Neural progenitor cell (in vitro differentiated cells): ENCODE measurements at regions not wholly inside any gene's neighbourhood (a gene's known extent, or its start where the extent isn't known, plus 50 kb on each side); places are given as distances from the start of the nearest gene placed in this dataset.

Experiments
- DNase-seq: peaks from one replicate; pipeline ENCODE4 v3.0.0-alpha.2; 2016; ENCODE audit warnings: low spot score
- H2AFZ ChIP-seq: fragments of 200-600 bp; sonication (generic); replicated peaks from 2 replicates; pipeline ENCODE4 v1.6.1; 2016; ENCODE audit warnings: antibody characterized with exemption
- H3F3A ChIP-seq: fragments of 200-600 bp; sonication (generic); 2 replicates; pipeline ENCODE4 v1.6.1; 2016; ENCODE audit warnings: antibody characterized with exemption, low read depth
- H3K27ac ChIP-seq: fragments of 200-600 bp; sonication (generic); 2 replicates; pipeline ENCODE4 v1.5.1; 2016; ENCODE audit warnings: mild to moderate bottlenecking
- H3K27me3 ChIP-seq: fragments of 200-600 bp; sonication (generic); 2 replicates; pipeline ENCODE4 v1.6.1; 2016; ENCODE audit warnings: mild to moderate bottlenecking, moderate library complexity
- H3K36me3 ChIP-seq: fragments of 200-600 bp; sonication (generic); 2 replicates; pipeline ENCODE4 v1.5.1; 2016
- H3K4me1 ChIP-seq: fragments of 200-600 bp; sonication (generic); 2 replicates; pipeline ENCODE4 v1.6.1; 2016; ENCODE audit warnings: mixed run types
- H3K4me2 ChIP-seq: fragments of 200-600 bp; sonication (generic); 2 replicates; pipeline ENCODE4 v1.6.1; 2016
- H3K4me3 ChIP-seq: fragments of 200-600 bp; sonication (generic); 2 replicates; pipeline ENCODE4 v1.5.1; 2016
- H3K79me2 ChIP-seq: fragments of 200-600 bp; sonication (generic); 2 replicates; pipeline ENCODE4 v1.6.1; 2016; ENCODE audit warnings: low read depth
- H3K9ac ChIP-seq: fragments of 200-600 bp; sonication (generic); 2 replicates; pipeline ENCODE4 v1.6.1; 2016
- H3K9me3 ChIP-seq: fragments of 200-600 bp; sonication (generic); 2 replicates; pipeline ENCODE4 v1.5.1; 2016; ENCODE audit warnings: low read depth
- H4K20me1 ChIP-seq: fragments of 200-600 bp; sonication (generic); 2 replicates; pipeline ENCODE4 v1.6.1; 2016; ENCODE audit warnings: low read depth
- H3K27ac Mint-ChIP-seq: 3 replicates; pipeline ENCODE4 v1.8.0; 2021; ENCODE audit warnings: mixed read lengths
- H3K27me3 Mint-ChIP-seq: 2 replicates; pipeline ENCODE4 v1.8.0; 2022; ENCODE audit warnings: low read depth, mild to moderate bottlenecking, inconsistent platforms, moderate library complexity, mixed read lengths; ENCODE audit not compliant: insufficient read depth
- H3K36me3 Mint-ChIP-seq: 3 replicates; pipeline ENCODE4 v1.8.0; 2021; ENCODE audit warnings: mixed read lengths
- H3K4me1 Mint-ChIP-seq: 3 replicates; pipeline ENCODE4 v1.8.0; 2021; ENCODE audit warnings: mixed read lengths
- H3K4me3 Mint-ChIP-seq: 3 replicates; pipeline ENCODE4 v1.8.0; 2021; ENCODE audit warnings: mild to moderate bottlenecking, moderate library complexity, mixed read lengths
- H3K9me3 Mint-ChIP-seq: 3 replicates; pipeline ENCODE4 v1.8.0; 2020; ENCODE audit warnings: mixed read lengths
- EZH2 ChIP-seq: fragments of 200-600 bp; sonication (generic); IDR thresholded peaks from 2 replicates; pipeline ENCODE4 v1.6.1; 2017; ENCODE audit warnings: antibody characterized with exemption, mild to moderate bottlenecking, moderate library complexity
- EZH2phosphoT487 ChIP-seq: fragments of 200-600 bp; sonication (generic); IDR thresholded peaks from 2 replicates; pipeline ENCODE4 v1.6.1; 2017; ENCODE audit warnings: antibody characterized with exemption
- TF ChIP-seq, protein P1 (sequence below): fragments of 200-600 bp; sonication (generic); IDR thresholded peaks from 2 replicates; pipeline ENCODE4 v1.5.1; 2017; ENCODE audit warnings: antibody characterized with exemption, mild to moderate bottlenecking

DNA sequence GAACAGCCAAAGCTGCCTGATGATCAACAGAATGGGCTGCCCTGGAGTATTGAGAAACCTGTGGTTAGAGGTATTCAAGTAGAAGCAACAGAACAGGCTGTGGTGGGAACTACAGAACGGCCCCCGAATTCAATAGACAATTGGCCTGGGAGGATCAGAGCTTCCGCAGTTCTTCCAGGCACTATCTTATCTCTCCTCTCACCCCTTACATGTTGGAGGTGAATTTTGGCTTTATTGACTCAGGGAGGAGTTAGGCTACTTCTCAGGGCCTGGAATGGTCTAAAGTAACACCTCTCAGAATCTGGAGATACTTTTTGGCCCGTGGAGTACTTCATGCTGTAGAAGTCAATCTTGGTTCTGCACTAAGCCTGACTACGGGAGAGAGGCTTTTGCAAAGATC is 253.0 kb downstream of the PRDM2 start:
- no peak overlapping the region for H3K27ac ChIP-seq
- H4K20me1 ChIP-seq: no peaks in the 10 kb centered on the region
- H3K9ac ChIP-seq: no peak overlapping the region
- H3K36me3 ChIP-seq: no peaks in the 10 kb centered on the region
- DNase-seq: no peak
- no peak overlapping the region for H3K4me2 ChIP-seq
- Mint-ChIP-seq H3K4me3 (no peak overlapping the region), H3K4me1 (peaks cover 14% of the 10 kb centered on the region), H3K9me3 (no peaks in the 10 kb centered on the region), H3K27ac (no peak overlapping the region), H3K36me3 (no peaks in the 10 kb centered on the region), H3K27me3 (peaks cover 16% of the 10 kb centered on the region)
- TF ChIP-seq, protein P1, sequence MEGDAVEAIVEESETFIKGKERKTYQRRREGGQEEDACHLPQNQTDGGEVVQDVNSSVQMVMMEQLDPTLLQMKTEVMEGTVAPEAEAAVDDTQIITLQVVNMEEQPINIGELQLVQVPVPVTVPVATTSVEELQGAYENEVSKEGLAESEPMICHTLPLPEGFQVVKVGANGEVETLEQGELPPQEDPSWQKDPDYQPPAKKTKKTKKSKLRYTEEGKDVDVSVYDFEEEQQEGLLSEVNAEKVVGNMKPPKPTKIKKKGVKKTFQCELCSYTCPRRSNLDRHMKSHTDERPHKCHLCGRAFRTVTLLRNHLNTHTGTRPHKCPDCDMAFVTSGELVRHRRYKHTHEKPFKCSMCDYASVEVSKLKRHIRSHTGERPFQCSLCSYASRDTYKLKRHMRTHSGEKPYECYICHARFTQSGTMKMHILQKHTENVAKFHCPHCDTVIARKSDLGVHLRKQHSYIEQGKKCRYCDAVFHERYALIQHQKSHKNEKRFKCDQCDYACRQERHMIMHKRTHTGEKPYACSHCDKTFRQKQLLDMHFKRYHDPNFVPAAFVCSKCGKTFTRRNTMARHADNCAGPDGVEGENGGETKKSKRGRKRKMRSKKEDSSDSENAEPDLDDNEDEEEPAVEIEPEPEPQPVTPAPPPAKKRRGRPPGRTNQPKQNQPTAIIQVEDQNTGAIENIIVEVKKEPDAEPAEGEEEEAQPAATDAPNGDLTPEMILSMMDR: no peak
- TF ChIP-seq EZH2phosphoT487 (no peak), EZH2 (no peak)
- no peaks in the 10 kb centered on the region for H3K9me3 ChIP-seq
- no peak overlapping the region for H2AFZ ChIP-seq
- no peaks in the 10 kb centered on the region for H3F3A ChIP-seq
- H3K79me2 ChIP-seq: no peaks in the 10 kb centered on the region
- no peaks in the 10 kb centered on the region for H3K27me3 ChIP-seq
- no peak overlapping the region for H3K4me3 ChIP-seq
- H3K4me1 ChIP-seq: no peaks in the 10 kb centered on the region

DNA sequence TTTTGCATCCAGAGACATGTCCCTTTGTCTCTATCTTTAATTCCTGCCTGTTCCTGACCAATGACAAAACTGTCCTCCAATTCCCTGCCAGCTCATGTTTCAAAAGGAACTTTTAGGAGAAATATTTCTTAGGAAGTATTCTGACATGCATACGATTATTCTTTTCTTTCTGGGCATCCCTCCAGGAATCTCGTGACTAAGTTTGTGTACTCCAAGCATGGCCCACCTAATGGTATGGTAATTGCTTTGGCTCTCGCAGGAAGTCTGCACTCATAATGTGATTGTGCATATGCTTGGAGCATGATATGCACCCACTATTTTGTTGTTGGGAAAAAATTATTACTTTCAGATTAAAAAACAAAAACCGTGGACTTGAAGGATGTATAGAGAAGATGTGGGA is 256.4 kb downstream of the PRDM2 start:
- H3K9ac ChIP-seq: no peak overlapping the region
- no peak overlapping the region for H3K4me3 Mint-ChIP-seq

DNA sequence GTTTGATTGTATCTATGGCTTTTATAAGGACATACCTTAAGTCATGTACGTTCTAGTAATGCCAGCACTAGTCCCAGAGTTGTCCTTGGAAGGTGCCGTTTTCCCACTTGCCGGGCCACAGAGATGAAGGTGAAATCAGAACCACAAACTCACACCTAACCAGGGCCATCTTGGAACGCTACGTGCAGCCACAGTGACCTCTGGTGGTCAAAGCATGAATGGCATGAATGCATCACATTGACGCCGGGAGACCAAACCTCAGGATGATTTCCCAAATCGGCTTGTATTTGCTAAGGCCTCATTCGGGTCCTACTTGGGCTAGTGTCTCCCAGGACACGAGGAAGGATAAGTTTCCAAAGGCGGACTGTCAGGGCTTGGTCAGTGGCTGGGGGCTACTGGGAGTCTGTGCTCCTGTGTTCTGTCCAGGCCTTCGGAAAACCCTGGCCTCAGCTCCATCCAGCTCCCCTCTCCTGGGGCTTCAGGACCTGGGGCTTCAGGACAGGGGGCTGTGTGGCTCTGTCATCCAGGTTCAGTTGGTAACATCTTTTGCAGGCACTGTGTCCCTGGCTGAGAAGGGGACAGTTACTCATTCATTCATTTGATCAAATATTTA is 260.5 kb downstream of the PRDM2 start:
- no peak overlapping the region for H3K4me3 ChIP-seq
- H3K4me1 ChIP-seq: no peaks in the 10 kb centered on the region
- no peak overlapping the region for H3K27ac ChIP-seq
- no peaks in the 10 kb centered on the region for H3K9me3 ChIP-seq
- no peak overlapping the region for H3K4me2 ChIP-seq
- Mint-ChIP-seq H3K27me3 (peaks cover 15% of the 10 kb centered on the region), H3K36me3 (no peaks in the 10 kb centered on the region), H3K4me1 (no peaks in the 10 kb centered on the region), H3K27ac (no peak overlapping the region), H3K4me3 (no peak overlapping the region), H3K9me3 (no peaks in the 10 kb centered on the region)
- no peaks in the 10 kb centered on the region for H3K36me3 ChIP-seq
- no peaks in the 10 kb centered on the region for H3F3A ChIP-seq
- H3K9ac ChIP-seq: no peak overlapping the region
- TF ChIP-seq EZH2: no peak
- TF ChIP-seq, protein P1: peak; percentile 97
- no peaks in the 10 kb centered on the region for H3K27me3 ChIP-seq
- H3K79me2 ChIP-seq: no peaks in the 10 kb centered on the region
- H4K20me1 ChIP-seq: no peaks in the 10 kb centered on the region
- no peak overlapping the region for H2AFZ ChIP-seq
- DNase-seq: peak; percentile 77

More for the DNA sequence above, 256.4 kb downstream of the PRDM2 start:
- DNase-seq: no peak
- Histone ChIP-seq H3K4me3 (no peak overlapping the region), H3K27me3 (no peaks in the 10 kb centered on the region), H3K4me1 (no peaks in the 10 kb centered on the region), H3K79me2 (no peaks in the 10 kb centered on the region), H3K9me3 (no peaks in the 10 kb centered on the region), H3F3A (no peaks in the 10 kb centered on the region), H3K36me3 (no peaks in the 10 kb centered on the region), H2AFZ (no peak overlapping the region), H3K4me2 (no peak overlapping the region), H4K20me1 (no peaks in the 10 kb centered on the region), H3K27ac (no peak overlapping the region)
- Mint-ChIP-seq H3K9me3 (no peaks in the 10 kb centered on the region), H3K4me1 (no peaks in the 10 kb centered on the region), H3K36me3 (no peaks in the 10 kb centered on the region), H3K27me3 (no peaks in the 10 kb centered on the region), H3K27ac (no peak overlapping the region)
- TF ChIP-seq, protein P1: no peak
- TF ChIP-seq EZH2: no peak
- TF ChIP-seq EZH2phosphoT487: no peak
